ENCODE measurements at regions not wholly inside any gene's neighbourhood (a gene's known extent, or its start where the extent isn't known, plus 50 kb on each side); places are given as distances from the start of the nearest gene placed in this dataset.

DNA sequence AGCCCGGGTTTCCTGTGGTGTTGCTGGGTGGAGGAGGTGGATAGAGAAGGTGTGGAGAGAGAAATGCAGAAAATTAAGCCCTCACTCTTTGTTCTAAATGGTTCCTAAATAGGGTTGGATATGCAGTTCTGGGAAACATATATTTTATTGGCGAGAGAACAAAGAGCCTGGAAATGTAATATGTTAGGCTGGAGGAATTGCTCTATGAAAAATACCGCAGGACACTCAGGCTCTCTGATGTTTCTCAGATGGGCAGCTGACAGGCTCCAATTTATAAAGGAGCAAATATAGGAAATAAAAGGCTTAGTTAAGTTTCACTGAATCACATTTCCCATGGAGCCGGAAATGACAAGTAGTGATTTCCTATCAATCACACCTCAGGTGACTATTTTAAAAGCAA is 428.0 kb downstream of the TMEM135 start:
- H3K56ac ChIP-seq (ENCODE audit: insufficient read length, low read depth, low read length): no peak overlapping the region
- no CpG with 5 or more reads among the region's 4 CpGs for WGBS (ENCODE audit: extremely low coverage, insufficient read length, low lambda C conversion rate)
- no peaks in the 10 kb centered on the region for H3K79me1 ChIP-seq (ENCODE audit: insufficient read depth, low read depth, low read length, poor library complexity, severe bottlenecking)
- H3K23me2 ChIP-seq (ENCODE audit: insufficient read length, low read depth, low read length, poor library complexity, severe bottlenecking): no peaks in the 10 kb centered on the region
- no peak overlapping the region for H3K9ac ChIP-seq (ENCODE audit: extremely low read depth, insufficient read length, low read length)
- H3K4me1 ChIP-seq (ENCODE audit: insufficient read depth, low read length): no peaks in the 10 kb centered on the region
- no peak overlapping the region for H4K5ac ChIP-seq (ENCODE audit: insufficient read length, low read depth, low read length)
- Mint-ChIP-seq H3K4me1 (peaks cover 0 to 7% of the 10 kb centered on the region in 2 experiments; a peak in 1 of 4 replicates), H3K9me3 (no peaks in the 10 kb centered on the region), H3K4me3 (no peak overlapping the region), H3K27me3 (ENCODE audit: low read depth) (no peaks in the 10 kb centered on the region), H3K36me3 (ENCODE audit: insufficient read depth in 1 of 3, low read depth in 3 of 3) (no peaks in the 10 kb centered on the region), H3K27ac (no peak overlapping the region)
- no peak overlapping the region for H3K4me2 ChIP-seq (ENCODE audit: insufficient read depth, insufficient read length, low read length)
- H3K18ac ChIP-seq (ENCODE audit: insufficient read length, low read depth, low read length): no peak overlapping the region
- H2AK5ac ChIP-seq (ENCODE audit: insufficient read length, low read length): no peak overlapping the region
- no peak overlapping the region for H4K91ac ChIP-seq (ENCODE audit: insufficient read length, low read depth, low read length)
- H2BK20ac ChIP-seq (ENCODE audit: low read depth, low read length, poor library complexity, severe bottlenecking): no peak overlapping the region
- no peak overlapping the region for H2BK15ac ChIP-seq (ENCODE audit: low read depth, low read length)
- H3K14ac ChIP-seq (ENCODE audit: insufficient read depth, low read length): no peak overlapping the region
- no peak overlapping the region for H2AFZ ChIP-seq (ENCODE audit: low read length)
- no peak overlapping the region for H4K8ac ChIP-seq (replicated peaks; ENCODE audit: insufficient read length, low read depth, low read length)
- H2BK5ac ChIP-seq (ENCODE audit: insufficient read length, low read length): no peak overlapping the region
- H3K79me2 ChIP-seq (ENCODE audit: insufficient read depth, low read length): no peaks in the 10 kb centered on the region
- no peak overlapping the region for H3K4ac ChIP-seq (ENCODE audit: low read depth, low read length)
- H4K20me1 ChIP-seq (ENCODE audit: control insufficient read depth, insufficient read depth, insufficient read length): no peaks in the 10 kb centered on the region
- no peak overlapping the region for H2BK120ac ChIP-seq (ENCODE audit: low read depth, low read length, poor library complexity, severe bottlenecking)
- H3K23ac ChIP-seq (ENCODE audit: insufficient read length, low read depth, low read length): no peak overlapping the region
- H3T11ph ChIP-seq (ENCODE audit: low read length): no peak overlapping the region
- H3K27me3 ChIP-seq (ENCODE audit: insufficient read depth, low read length): no peaks in the 10 kb centered on the region
- DNase-seq: no peak
- TF ChIP-seq, protein P1, sequence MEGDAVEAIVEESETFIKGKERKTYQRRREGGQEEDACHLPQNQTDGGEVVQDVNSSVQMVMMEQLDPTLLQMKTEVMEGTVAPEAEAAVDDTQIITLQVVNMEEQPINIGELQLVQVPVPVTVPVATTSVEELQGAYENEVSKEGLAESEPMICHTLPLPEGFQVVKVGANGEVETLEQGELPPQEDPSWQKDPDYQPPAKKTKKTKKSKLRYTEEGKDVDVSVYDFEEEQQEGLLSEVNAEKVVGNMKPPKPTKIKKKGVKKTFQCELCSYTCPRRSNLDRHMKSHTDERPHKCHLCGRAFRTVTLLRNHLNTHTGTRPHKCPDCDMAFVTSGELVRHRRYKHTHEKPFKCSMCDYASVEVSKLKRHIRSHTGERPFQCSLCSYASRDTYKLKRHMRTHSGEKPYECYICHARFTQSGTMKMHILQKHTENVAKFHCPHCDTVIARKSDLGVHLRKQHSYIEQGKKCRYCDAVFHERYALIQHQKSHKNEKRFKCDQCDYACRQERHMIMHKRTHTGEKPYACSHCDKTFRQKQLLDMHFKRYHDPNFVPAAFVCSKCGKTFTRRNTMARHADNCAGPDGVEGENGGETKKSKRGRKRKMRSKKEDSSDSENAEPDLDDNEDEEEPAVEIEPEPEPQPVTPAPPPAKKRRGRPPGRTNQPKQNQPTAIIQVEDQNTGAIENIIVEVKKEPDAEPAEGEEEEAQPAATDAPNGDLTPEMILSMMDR (conservative IDR thresholded peaks at IDR 0.05): no peak
- no peak overlapping the region for H3K27ac ChIP-seq (ENCODE audit: insufficient read length, low read depth, low read length)
- H2BK12ac ChIP-seq (ENCODE audit: insufficient read length, low read depth, low read length): no peak overlapping the region
- no peaks in the 10 kb centered on the region for H3K9me3 ChIP-seq (ENCODE audit: control insufficient read depth, low read depth, low read length)

Data from H9 (cell line).